Karpas-422 (cell line): ENCODE measurements at regions not wholly inside any gene's neighbourhood (a gene's known extent, or its start where the extent isn't known, plus 50 kb on each side); places are given as distances from the start of the nearest gene placed in this dataset.

ENCODE experiments used
- DNase-seq: peaks from one replicate; pipeline ENCODE4 v3.0.0-alpha.2; 2015
- H2AFZ ChIP-seq: fragments of 200-600 bp; sonication (generic); 2 replicates; pipeline ENCODE4 v1.6.1; 2014; ENCODE audit warnings: antibody characterized with exemption, low read length, mixed read lengths
- H3K27ac ChIP-seq: fragments of 200-600 bp; sonication (generic); 2 replicates; pipeline ENCODE4 v1.5.1; 2014; ENCODE audit warnings: mild to moderate bottlenecking, low read length, moderate library complexity
- H3K27me3 ChIP-seq: fragments of 200-600 bp; sonication (generic); 2 replicates; pipeline ENCODE4 v1.6.1; 2014; ENCODE audit warnings: low read length, mixed read lengths
- H3K36me3 ChIP-seq: fragments of 200-600 bp; sonication (generic); 2 replicates; pipeline ENCODE4 v1.6.1; 2014; ENCODE audit warnings: low read length, mixed read lengths; ENCODE audit not compliant: insufficient read depth
- H3K4me1 ChIP-seq: fragments of 200-600 bp; sonication (generic); 2 replicates; pipeline ENCODE4 v1.6.1; 2014; ENCODE audit warnings: mild to moderate bottlenecking, low read length, mixed read lengths
- H3K4me2 ChIP-seq: fragments of 200-600 bp; sonication (generic); 2 replicates; pipeline ENCODE4 v1.6.1; 2014; ENCODE audit warnings: low read length, low read depth, mild to moderate bottlenecking; ENCODE audit not compliant: poor library complexity, severe bottlenecking
- H3K4me3 ChIP-seq: fragments of 200-600 bp; sonication (generic); 2 replicates; pipeline ENCODE4 v1.5.1; 2014; ENCODE audit warnings: mild to moderate bottlenecking, antibody characterized with exemption, low read length, mixed read lengths
- H3K79me2 ChIP-seq: fragments of 200-600 bp; sonication (generic); 2 replicates; pipeline ENCODE4 v1.6.1; 2014; ENCODE audit warnings: mild to moderate bottlenecking, low read length, mixed read lengths
- H3K9ac ChIP-seq: fragments of 200-600 bp; sonication (generic); 2 replicates; pipeline ENCODE4 v1.6.0; 2014; ENCODE audit warnings: low read length
- H3K9me2 ChIP-seq: fragments of 200-600 bp; sonication (generic), shearing (Covaris generic); replicated peaks from 2 replicates; pipeline ENCODE4 v1.6.0; 2014; ENCODE audit warnings: mild to moderate bottlenecking, low read length, moderate library complexity; ENCODE audit not compliant: insufficient read depth
- H3K9me3 ChIP-seq: fragments of 300-700, 200-600 bp; sonication (generic); 2 replicates; pipeline ENCODE4 v1.6.1; 2014; ENCODE audit warnings: low read length, mixed read lengths
- H4K20me1 ChIP-seq: fragments of 200-600 bp; sonication (generic); 2 replicates; pipeline ENCODE4 v1.6.1; 2014; ENCODE audit warnings: mild to moderate bottlenecking, antibody characterized with exemption, low read length, low read depth; ENCODE audit not compliant: insufficient read depth

DNA sequence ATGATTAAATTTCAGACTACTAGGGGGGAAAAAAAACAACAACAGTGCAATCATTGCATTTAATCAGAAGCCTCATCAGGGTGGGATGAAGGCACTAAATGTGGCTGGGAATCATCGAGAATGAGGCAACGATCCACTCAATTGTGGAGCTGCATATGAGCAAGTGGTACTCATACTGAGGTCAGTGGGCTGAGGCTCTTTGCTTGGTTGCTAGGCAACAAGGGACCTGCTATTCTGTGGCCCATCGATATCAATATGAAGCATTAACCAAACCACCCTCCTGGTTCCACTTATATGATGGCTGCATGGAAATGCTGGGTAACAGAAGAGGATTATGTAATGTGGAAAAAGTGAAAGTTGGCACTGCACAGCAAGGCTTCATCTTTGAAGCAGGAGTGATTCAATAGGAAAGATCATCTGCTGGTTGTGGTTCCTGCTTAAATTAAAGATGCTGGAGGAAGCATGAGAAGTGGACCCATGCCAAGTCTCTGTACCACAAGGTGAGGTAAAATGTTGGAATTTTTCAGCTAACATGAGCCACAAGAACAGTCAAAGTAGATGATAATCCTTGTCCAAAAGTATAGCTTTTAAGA lies 159.8 kb upstream of the HMHB1 start:
- Histone ChIP-seq H3K27ac (no peak overlapping the region), H3K27me3 (no peaks in the 10 kb centered on the region), H3K9me2 (no peaks in the 10 kb centered on the region), H4K20me1 (no peaks in the 10 kb centered on the region), H3K4me2 (no peak overlapping the region), H3K79me2 (no peaks in the 10 kb centered on the region), H3K4me1 (peaks cover 2% of the 10 kb centered on the region), H3K9ac (no peak overlapping the region), H3K36me3 (no peaks in the 10 kb centered on the region), H2AFZ (no peak overlapping the region), H3K9me3 (no peaks in the 10 kb centered on the region), H3K4me3 (no peak overlapping the region)
- DNase-seq, result no peak

DNA sequence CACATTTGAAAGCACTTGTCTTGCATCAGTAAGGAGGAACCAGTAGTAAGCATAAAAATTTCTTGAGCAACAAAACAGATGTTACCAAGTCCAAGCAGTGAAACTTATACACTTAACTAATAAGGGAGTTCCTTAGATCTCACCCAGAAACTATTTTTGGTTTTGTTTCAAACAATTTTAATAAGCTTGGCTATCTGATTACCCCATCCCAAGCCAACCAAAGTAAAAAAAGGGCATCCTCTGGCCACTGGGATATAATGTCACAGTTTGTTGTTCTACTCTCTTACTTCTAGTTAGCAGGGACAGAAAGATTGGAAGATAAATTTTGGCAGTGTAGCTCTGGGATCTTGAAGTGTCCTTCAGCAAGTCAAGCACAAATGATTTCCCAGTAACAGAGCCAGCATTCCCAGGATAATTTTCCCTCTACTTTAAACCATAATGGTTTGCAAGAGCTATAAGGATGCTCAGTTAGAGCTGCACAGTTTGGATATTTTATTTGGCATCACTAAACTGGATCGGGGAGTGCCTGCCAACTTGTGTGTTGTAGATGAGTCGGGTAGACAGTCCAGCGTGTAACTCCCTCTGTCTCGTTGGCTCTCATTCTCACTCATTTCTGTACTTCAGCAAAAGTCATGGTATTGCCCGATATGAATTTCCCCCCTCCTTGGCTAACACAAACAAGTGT lies 161.9 kb upstream of the HMHB1 start:
- no peak overlapping the region for H3K4me2 ChIP-seq
- no peak overlapping the region for H3K9ac ChIP-seq
- H2AFZ ChIP-seq, result no peak overlapping the region
- H3K4me3 ChIP-seq, result no peak overlapping the region
- no peaks in the 10 kb centered on the region for H3K36me3 ChIP-seq
- no peaks in the 10 kb centered on the region for H3K9me3 ChIP-seq
- DNase-seq, result no peak
- H4K20me1 ChIP-seq, result no peaks in the 10 kb centered on the region
- no peaks in the 10 kb centered on the region for H3K9me2 ChIP-seq
- no peak overlapping the region for H3K27ac ChIP-seq
- H3K79me2 ChIP-seq, result no peaks in the 10 kb centered on the region
- H3K4me1 ChIP-seq, result no peaks in the 10 kb centered on the region
- no peaks in the 10 kb centered on the region for H3K27me3 ChIP-seq

DNA sequence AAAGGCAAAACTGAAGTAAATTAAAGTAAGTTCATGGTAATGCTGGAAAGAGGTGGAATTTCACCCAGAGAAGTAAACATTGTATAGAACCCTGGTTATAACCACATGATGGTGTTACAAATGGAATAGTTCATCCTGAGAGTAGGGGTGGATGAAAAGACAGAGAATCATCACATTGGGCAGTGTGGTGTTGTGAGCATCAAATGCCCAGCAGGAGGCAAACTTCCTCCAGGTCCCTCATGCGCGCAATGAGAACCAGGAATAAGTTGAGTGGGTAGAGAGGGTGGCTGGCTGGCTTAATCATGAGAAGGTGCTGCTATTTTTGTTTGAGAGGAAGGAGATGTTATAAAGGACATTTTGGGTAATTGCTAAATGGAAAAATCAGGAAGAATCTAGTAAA lies 163.3 kb upstream of the HMHB1 start:
- no peaks in the 10 kb centered on the region for H3K79me2 ChIP-seq
- H3K4me3 ChIP-seq, result no peak overlapping the region
- no peaks in the 10 kb centered on the region for H3K27me3 ChIP-seq
- H4K20me1 ChIP-seq, result no peaks in the 10 kb centered on the region
- no peak overlapping the region for H2AFZ ChIP-seq
- no peak overlapping the region for H3K9ac ChIP-seq
- no peak overlapping the region for H3K4me2 ChIP-seq
- no peak overlapping the region for H3K27ac ChIP-seq
- no peaks in the 10 kb centered on the region for H3K9me2 ChIP-seq
- H3K4me1 ChIP-seq, result no peaks in the 10 kb centered on the region
- DNase-seq, result peak; percentile 51
- no peaks in the 10 kb centered on the region for H3K9me3 ChIP-seq
- H3K36me3 ChIP-seq, result no peaks in the 10 kb centered on the region

DNA sequence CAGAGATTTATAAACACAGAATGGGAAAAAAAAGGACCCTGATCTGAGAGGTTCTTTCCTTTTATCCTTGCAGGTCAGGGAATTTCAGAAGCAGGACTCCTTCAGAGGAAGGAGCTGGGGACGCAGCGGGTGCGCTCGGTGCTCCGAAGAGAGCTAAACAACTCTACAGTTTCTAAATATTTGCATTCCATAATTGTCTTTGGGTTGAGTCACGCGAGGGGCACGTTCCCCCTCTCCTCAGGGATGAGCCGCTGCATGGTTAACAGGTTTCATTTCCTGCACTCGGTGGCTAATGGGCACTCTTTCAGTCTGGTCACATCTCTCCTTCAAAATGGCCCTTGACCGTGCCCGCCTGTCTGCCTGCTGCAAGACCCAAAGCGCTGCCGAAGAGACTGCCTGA lies 165.0 kb upstream of the HMHB1 start:
- H2AFZ ChIP-seq, result no peak overlapping the region
- H3K9me2 ChIP-seq, result no peaks in the 10 kb centered on the region
- H3K9ac ChIP-seq, result no peak overlapping the region
- no peaks in the 10 kb centered on the region for H3K79me2 ChIP-seq
- no peaks in the 10 kb centered on the region for H4K20me1 ChIP-seq
- H3K27me3 ChIP-seq, result no peaks in the 10 kb centered on the region
- H3K36me3 ChIP-seq, result no peaks in the 10 kb centered on the region
- DNase-seq, result no peak
- no peaks in the 10 kb centered on the region for H3K4me1 ChIP-seq
- H3K27ac ChIP-seq, result no peak overlapping the region
- no peak overlapping the region for H3K4me2 ChIP-seq
- H3K9me3 ChIP-seq, result no peaks in the 10 kb centered on the region
- H3K4me3 ChIP-seq, result no peak overlapping the region

DNA sequence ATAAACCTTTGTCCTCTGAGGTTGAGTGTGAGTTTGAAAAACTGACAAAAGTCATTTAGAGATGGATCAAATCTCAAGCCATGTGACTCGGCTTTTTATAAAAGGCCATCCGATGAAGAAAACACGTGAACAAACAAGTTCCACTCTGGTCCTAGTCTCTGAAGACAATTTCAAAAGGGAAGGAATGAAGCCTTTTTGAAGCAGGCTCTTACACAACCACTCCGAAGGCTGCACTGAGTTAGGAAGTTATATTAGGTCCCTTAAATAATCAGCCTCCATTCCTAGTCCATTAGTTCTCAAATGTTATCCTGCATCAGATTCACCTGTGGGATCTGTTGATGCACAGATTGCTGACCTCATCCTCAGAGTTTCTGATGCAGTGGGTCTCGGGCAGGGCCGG lies 166.6 kb upstream of the HMHB1 start:
- H3K79me2 ChIP-seq, result no peaks in the 10 kb centered on the region
- no peak overlapping the region for H3K9ac ChIP-seq
- no peak for DNase-seq
- H3K27ac ChIP-seq, result no peak overlapping the region
- H3K4me1 ChIP-seq, result no peaks in the 10 kb centered on the region
- no peaks in the 10 kb centered on the region for H3K36me3 ChIP-seq
- H3K9me3 ChIP-seq, result no peaks in the 10 kb centered on the region
- no peak overlapping the region for H3K4me3 ChIP-seq
- no peaks in the 10 kb centered on the region for H3K9me2 ChIP-seq
- H4K20me1 ChIP-seq, result no peaks in the 10 kb centered on the region
- H3K4me2 ChIP-seq, result no peak overlapping the region
- H2AFZ ChIP-seq, result no peak overlapping the region
- H3K27me3 ChIP-seq, result no peaks in the 10 kb centered on the region

DNA sequence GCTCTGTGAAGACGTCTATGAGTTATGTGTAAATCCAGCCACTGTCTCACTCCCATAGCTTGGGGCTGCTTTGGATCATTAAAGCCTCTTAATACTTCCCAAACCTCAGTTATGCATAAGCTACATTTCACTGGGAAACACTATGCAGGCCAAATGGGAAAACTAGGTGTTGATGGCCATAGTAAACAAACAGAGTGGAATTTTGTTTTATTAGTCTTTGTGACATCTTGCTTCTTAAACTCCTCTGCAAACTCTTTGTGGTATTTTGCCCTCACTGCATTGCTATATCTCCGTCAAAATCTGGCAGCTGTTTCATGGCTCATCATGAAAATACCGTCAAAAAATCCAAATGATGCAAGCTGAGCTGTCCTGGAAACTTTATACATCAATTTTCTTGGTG lies 167.2 kb upstream of the HMHB1 start:
- Histone ChIP-seq H3K9me3 (no peaks in the 10 kb centered on the region), H4K20me1 (no peaks in the 10 kb centered on the region), H3K9me2 (no peaks in the 10 kb centered on the region), H3K27ac (no peak overlapping the region), H3K27me3 (no peaks in the 10 kb centered on the region), H3K4me1 (no peaks in the 10 kb centered on the region), H3K9ac (no peak overlapping the region), H2AFZ (no peak overlapping the region), H3K4me2 (no peak overlapping the region), H3K79me2 (no peaks in the 10 kb centered on the region), H3K36me3 (no peaks in the 10 kb centered on the region), H3K4me3 (no peak overlapping the region)
- no peak for DNase-seq

DNA sequence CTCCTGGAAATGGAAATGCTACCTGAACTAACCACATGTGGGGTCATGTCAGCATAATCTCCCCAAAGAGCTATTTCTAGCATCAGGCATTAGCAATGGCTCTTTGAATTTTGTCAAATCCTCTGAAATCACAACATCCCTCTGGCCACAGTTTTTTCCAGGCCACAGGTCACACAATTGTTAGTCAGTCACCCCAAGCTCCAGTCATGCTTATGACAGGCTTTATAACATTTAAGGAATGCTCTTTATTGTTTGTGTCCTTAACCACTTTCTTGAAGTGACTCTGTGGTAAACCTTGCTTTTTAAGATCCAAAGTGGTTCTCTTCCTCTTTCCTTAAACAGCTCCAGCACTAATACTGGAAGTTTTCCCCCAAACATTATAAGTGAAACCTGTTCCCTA lies 169.2 kb upstream of the HMHB1 start:
- Histone ChIP-seq H3K27ac (no peak overlapping the region), H3K9ac (no peak overlapping the region), H3K27me3 (no peaks in the 10 kb centered on the region), H3K9me3 (no peaks in the 10 kb centered on the region), H3K36me3 (no peaks in the 10 kb centered on the region), H3K4me3 (no peak overlapping the region), H3K4me1 (no peaks in the 10 kb centered on the region), H2AFZ (no peak overlapping the region), H3K9me2 (no peaks in the 10 kb centered on the region), H3K4me2 (no peak overlapping the region), H3K79me2 (no peaks in the 10 kb centered on the region), H4K20me1 (no peaks in the 10 kb centered on the region)
- DNase-seq, result no peak

DNA sequence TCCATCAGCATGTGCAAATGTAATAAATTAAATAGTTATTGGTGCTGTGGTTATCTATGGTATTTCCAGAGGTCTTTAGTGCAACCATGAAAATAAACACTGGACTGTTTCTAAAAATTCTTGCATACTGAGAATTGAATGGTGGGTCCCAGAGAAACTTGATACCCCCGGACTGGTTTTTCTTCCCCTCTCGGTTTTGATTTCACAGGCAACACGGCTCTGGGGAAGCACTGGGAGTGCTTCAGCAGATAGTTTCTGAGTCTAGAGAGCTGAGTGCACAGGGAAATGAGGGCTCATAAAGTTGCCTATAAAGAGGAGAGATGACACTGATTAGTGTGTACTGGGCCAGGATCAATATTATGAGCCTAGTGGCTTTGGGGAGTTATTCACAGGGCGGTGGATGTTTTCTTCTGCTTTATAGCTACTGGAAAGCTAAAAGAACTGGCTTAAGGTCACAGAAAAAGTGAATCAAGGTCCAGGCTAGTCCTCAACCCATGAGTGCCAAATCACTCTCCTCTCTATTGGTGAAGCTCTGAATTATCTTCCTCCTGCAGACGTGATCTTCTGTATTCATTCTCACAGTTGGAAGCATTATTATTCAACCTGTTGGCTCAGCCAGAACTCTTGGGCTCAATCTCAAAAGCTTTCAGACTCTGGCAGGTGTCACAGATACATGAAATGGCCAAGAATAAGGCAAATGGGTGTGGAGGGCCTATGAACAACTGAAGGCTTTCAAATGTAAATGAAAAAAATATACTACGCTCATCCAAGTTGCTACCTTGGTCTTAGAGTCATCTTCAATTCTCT lies 170.2 kb upstream of the HMHB1 start:
- Histone ChIP-seq H2AFZ (no peak overlapping the region), H3K9me3 (no peaks in the 10 kb centered on the region), H3K4me3 (no peak overlapping the region), H3K27me3 (no peaks in the 10 kb centered on the region), H3K4me1 (no peaks in the 10 kb centered on the region), H3K36me3 (no peaks in the 10 kb centered on the region), H3K27ac (no peak overlapping the region), H3K9ac (no peak overlapping the region), H3K4me2 (no peak overlapping the region), H3K79me2 (no peaks in the 10 kb centered on the region), H4K20me1 (no peaks in the 10 kb centered on the region), H3K9me2 (no peaks in the 10 kb centered on the region)
- no peak for DNase-seq
